ENCODE measurements at regions not wholly inside any gene's neighbourhood (a gene's known extent, or its start where the extent isn't known, plus 50 kb on each side); places are given as distances from the start of the nearest gene placed in this dataset.

GRCh38 chr11:32316858-32317642 lies 118.3 kb downstream of the WT1 start:
- CTCF ChIA-PET: interaction anchor here (0.7 to 1.0 kb wide), 2 partner anchors 70 to 435 kb away, joined by 3 to 6 read pairs; no protein-coding TSS in a partner anchor
- Histone ChIP-seq H3K27ac (ENCODE audit: extremely low read depth, low read depth, low read length) (peak overlapping the region; percentile 55), H3K9me3 (ENCODE audit: control insufficient read depth, insufficient read depth, low read depth, low read length) (no peaks in the 10 kb centered on the region), H3K4me3 (ENCODE audit: low read depth, low read length) (no peak overlapping the region), H3K4me1 (ENCODE audit: control insufficient read depth, insufficient read depth, low read length) (peaks cover 11% of the 10 kb centered on the region), H3K36me3 (ENCODE audit: control insufficient read depth in 2 of 2, insufficient read depth in 1 of 2, low read length in 2 of 2) (no peaks in the 10 kb centered on the region)
- POLR2A ChIA-PET: no interaction called here
- TF ChIP-seq SP7 (tag by site-specific recombination; IDR thresholded peaks at IDR 0.05): peak; percentile 65
- TF ChIP-seq KLF7 (tag by site-specific recombination; IDR thresholded peaks at IDR 0.05; ENCODE audit: borderline replicate concordance): peak; percentile 72; the same call in 1 of the 2 replicates
- TF ChIP-seq OSR2 (tag by site-specific recombination; IDR thresholded peaks at IDR 0.05): peak; percentile 76
- TF ChIP-seq ZNF580 (tag by site-specific recombination; IDR thresholded peaks at IDR 0.05): peak; percentile 70; the same call in 1 of the 2 replicates
- TF ChIP-seq ZNF423 (tag by site-specific recombination; IDR thresholded peaks at IDR 0.05): 0 out of 2 replicates have a peak, but pooled peaks have one; percentile 22
- peak; percentile 82 for TF ChIP-seq OVOL3 (tag by site-specific recombination; IDR thresholded peaks at IDR 0.05)
- peak; percentile 36; the same call in 1 of the 2 replicates for TF ChIP-seq ZNF335 (tag by site-specific recombination; conservative IDR thresholded peaks at IDR 0.05)
- TF ChIP-seq ZNF629 (tag by site-specific recombination; IDR thresholded peaks at IDR 0.05): peak; percentile 35; the same call in 1 of the 2 replicates
- peak; percentile 97 for TF ChIP-seq ZNF664 (tag by site-specific recombination; IDR thresholded peaks at IDR 0.05)
- peak; percentile 86 for TF ChIP-seq ZXDB (tag by site-specific recombination; IDR thresholded peaks at IDR 0.05)
- 0 out of 2 replicates have a peak, but pooled peaks have one; percentile 30 for TF ChIP-seq IKZF3 (tag by site-specific recombination; IDR thresholded peaks at IDR 0.05)
- TF ChIP-seq ZNF341 (tag by site-specific recombination; IDR thresholded peaks at IDR 0.05; ENCODE audit: low read depth): peak; percentile 75
- peak; percentile 48; the same call in 1 of the 2 replicates for TF ChIP-seq WT1 (tag by site-specific recombination; IDR thresholded peaks at IDR 0.05)
- no peak for TF ChIP-seq ZNF776 (tag by site-specific recombination; IDR thresholded peaks at IDR 0.05; ENCODE audit: borderline replicate concordance)
- peak; percentile 71 for TF ChIP-seq ZNF510 (tag by site-specific recombination; IDR thresholded peaks at IDR 0.05; ENCODE audit: insufficient replicate concordance)
- 0 out of 2 replicates have a peak, but pooled peaks have one; percentile 28 for TF ChIP-seq ZNF600 (tag by site-specific recombination; IDR thresholded peaks at IDR 0.05)
- peak; percentile 95 for TF ChIP-seq TCF7L2 (IDR thresholded peaks at IDR 0.05; ENCODE audit: borderline replicate concordance, low read depth, low read length)
- TF ChIP-seq BCL6B (tag by site-specific recombination; IDR thresholded peaks at IDR 0.05): peak; percentile 40; the same call in 1 of the 2 replicates
- peak; percentile 97 for TF ChIP-seq ZNF843 (tag by site-specific recombination; IDR thresholded peaks at IDR 0.05)
- no peak for TF ChIP-seq ZSCAN5A (tag by site-specific recombination; IDR thresholded peaks at IDR 0.05)
- TF ChIP-seq TSHZ1 (tag by site-specific recombination; IDR thresholded peaks at IDR 0.05; ENCODE audit: borderline replicate concordance): peak; percentile 56; the same call in 1 of the 2 replicates
- peak; percentile 88 for TF ChIP-seq ZEB2 (tag by site-specific recombination; IDR thresholded peaks at IDR 0.05)
- TF ChIP-seq ZNF561 (tag by site-specific recombination; IDR thresholded peaks at IDR 0.05; ENCODE audit: borderline replicate concordance): peak; percentile 83; the same call in 1 of the 2 replicates
- TF ChIP-seq ZNF513 (tag by site-specific recombination; IDR thresholded peaks at IDR 0.05): 0 out of 2 replicates have a peak, but pooled peaks have one; percentile 23
- TF ChIP-seq MZF1 (tag by site-specific recombination; IDR thresholded peaks at IDR 0.05; ENCODE audit: borderline replicate concordance): peak; percentile 68; the same call in 1 of the 2 replicates
- no peak for TF ChIP-seq ZNF391 (tag by site-specific recombination; IDR thresholded peaks at IDR 0.05; ENCODE audit: borderline replicate concordance, low read depth)
- TF ChIP-seq ZNF366 (tag by site-specific recombination; conservative IDR thresholded peaks at IDR 0.05): no peak

Data from HEK293 (cell line).